ENCODE measurements at regions not wholly inside any gene's neighbourhood (a gene's known extent, or its start where the extent isn't known, plus 50 kb on each side); places are given as distances from the start of the nearest gene placed in this dataset.
"Not testable (repeated sequence)": the region's sequence is repeated elsewhere in the genome, so short reads cannot be mapped to it uniquely, and the experiment has no call there.

DNA sequence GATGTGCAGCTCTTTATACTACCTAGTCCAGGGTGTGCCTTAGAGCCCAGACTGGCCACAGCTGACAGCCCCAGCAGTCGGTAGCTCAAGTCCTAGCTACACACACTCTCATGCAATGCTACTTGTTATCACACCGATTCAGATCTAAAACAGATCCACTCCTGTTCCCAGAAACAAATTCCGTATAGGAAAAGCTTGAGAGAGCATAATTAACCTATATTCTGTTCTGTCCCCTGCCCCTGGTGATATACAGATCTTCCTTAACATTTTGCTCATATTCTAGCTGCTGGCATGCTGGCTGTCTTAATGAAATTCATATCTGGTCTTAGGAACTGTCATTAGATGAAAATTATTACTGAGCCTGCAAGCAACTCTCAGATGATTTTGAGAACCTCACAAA, 204.3 kb downstream of the SOX2 start:
- Histone ChIP-seq H3K27ac (ENCODE audit: low read depth, low read length) (no peak overlapping the region), H3K79me2 (ENCODE audit: control insufficient read depth, insufficient read depth, low read length, unreplicated experiment) (no peaks in the 10 kb centered on the region), H3K36me3 (ENCODE audit: insufficient read depth, low read length) (no peaks in the 10 kb centered on the region), H2AFZ (ENCODE audit: low read length, unreplicated experiment) (no peak overlapping the region), H3K4me3 (ENCODE audit: low read depth, low read length) (no peak overlapping the region), H3K27me3 (ENCODE audit: insufficient read depth, low read length) (no peaks in the 10 kb centered on the region), H3K4me1 (ENCODE audit: control insufficient read depth, insufficient read depth, low read length, unreplicated experiment) (no peaks in the 10 kb centered on the region)

DNA sequence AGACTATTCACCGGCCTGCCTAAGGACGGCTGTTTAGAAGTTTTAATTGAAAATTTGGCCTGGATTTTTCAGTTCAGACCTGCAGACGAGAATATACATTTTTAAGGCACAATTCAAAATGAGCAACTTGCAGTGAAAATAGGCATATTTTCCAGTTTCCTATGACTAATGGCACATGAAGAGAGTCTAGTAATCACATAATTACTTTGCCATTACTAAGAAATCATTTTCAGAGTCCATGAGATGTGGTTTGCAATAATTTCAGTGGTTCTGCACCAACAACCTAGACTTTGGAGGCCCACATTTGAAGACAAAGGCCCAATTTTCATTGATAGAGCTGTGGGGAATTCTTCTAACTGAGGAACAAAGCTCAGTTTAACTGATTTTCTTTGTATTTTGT, 205.3 kb downstream of the SOX2 start:
- Histone ChIP-seq H3K36me3 (ENCODE audit: insufficient read depth, low read length) (no peaks in the 10 kb centered on the region), H3K27me3 (ENCODE audit: insufficient read depth, low read length) (no peaks in the 10 kb centered on the region), H2AFZ (ENCODE audit: low read length, unreplicated experiment) (no peak overlapping the region), H3K27ac (ENCODE audit: low read depth, low read length) (no peak overlapping the region), H3K79me2 (ENCODE audit: control insufficient read depth, insufficient read depth, low read length, unreplicated experiment) (no peaks in the 10 kb centered on the region), H3K4me1 (ENCODE audit: control insufficient read depth, insufficient read depth, low read length, unreplicated experiment) (no peaks in the 10 kb centered on the region), H3K4me3 (ENCODE audit: low read depth, low read length) (no peak overlapping the region)

DNA sequence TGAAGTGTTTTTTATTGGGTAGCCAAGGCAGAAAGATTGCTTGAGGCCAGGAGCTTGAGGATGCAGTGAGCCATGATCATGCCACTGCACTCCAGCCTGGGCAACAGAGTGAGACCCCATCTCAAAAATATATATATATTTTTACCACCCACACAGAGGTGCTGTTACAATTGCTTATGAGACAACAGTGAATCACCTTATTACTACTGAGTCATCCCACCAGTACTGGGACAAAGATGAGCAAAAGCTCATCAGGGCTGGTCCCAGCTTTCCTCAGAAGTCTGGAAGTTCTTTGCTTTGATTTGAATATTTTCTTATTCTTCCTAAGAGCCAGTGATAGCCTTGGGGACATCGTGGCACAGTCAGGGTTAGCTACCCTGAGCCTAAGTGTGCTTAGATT, 207.7 kb downstream of the SOX2 start:
- Histone ChIP-seq H3K36me3 (ENCODE audit: insufficient read depth, low read length) (no peaks in the 10 kb centered on the region), H2AFZ (ENCODE audit: low read length, unreplicated experiment) (no peak overlapping the region), H3K4me3 (ENCODE audit: low read depth, low read length) (no peak overlapping the region), H3K27ac (ENCODE audit: low read depth, low read length) (no peak overlapping the region), H3K27me3 (ENCODE audit: insufficient read depth, low read length) (no peaks in the 10 kb centered on the region), H3K79me2 (ENCODE audit: control insufficient read depth, insufficient read depth, low read length, unreplicated experiment) (no peaks in the 10 kb centered on the region), H3K4me1 (ENCODE audit: control insufficient read depth, insufficient read depth, low read length, unreplicated experiment) (no peaks in the 10 kb centered on the region)

DNA sequence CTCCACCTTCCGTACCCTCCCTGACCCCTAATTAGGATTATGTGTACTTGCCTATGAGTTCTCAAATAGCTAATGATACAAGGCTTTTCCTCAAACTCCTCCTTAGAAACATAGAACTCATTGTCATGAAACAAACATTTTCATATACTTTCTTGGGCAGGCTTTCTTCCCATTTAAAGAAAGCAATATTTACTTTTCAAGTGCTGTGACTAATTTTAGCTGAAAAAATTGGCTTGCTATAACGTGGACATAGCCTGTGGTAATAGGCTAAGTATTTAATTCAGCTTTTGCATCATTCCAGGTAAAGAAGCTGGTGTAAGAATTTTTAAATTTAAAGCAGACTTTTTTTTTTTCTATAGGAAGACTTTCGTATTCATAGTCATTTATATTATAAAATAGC, 208.7 kb downstream of the SOX2 start:
- H2AFZ ChIP-seq (ENCODE audit: low read length, unreplicated experiment): no peak overlapping the region
- H3K4me1 ChIP-seq (ENCODE audit: control insufficient read depth, insufficient read depth, low read length, unreplicated experiment): no peaks in the 10 kb centered on the region
- no peak overlapping the region for H3K27ac ChIP-seq (ENCODE audit: low read depth, low read length)
- H3K4me3 ChIP-seq (ENCODE audit: low read depth, low read length): no peak overlapping the region
- H3K79me2 ChIP-seq (ENCODE audit: control insufficient read depth, insufficient read depth, low read length, unreplicated experiment): no peaks in the 10 kb centered on the region
- H3K36me3 ChIP-seq (ENCODE audit: insufficient read depth, low read length): no peaks in the 10 kb centered on the region
- H3K27me3 ChIP-seq (ENCODE audit: insufficient read depth, low read length): no peaks in the 10 kb centered on the region

DNA sequence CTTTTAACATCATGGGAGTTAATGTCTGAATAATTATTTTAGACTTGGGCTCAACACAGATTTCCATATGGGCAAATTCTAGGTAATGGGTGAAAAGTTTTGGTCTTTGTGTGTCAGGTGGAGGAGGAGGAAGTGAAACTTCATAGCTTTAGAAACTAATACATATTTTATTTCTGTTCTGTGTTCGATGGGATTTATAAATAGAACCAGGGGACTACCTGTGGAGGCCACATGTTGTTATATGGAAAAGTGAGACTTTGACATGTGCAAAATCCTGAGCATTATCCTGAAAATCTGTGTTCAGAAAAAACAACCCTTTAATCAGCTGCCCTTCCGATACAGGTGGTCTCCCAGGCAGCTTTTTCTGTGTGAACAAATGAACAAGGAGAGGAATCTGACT, 209.5 kb downstream of the SOX2 start:
- Histone ChIP-seq H2AFZ (ENCODE audit: low read length, unreplicated experiment) (no peak overlapping the region), H3K36me3 (ENCODE audit: insufficient read depth, low read length) (no peaks in the 10 kb centered on the region), H3K4me1 (ENCODE audit: control insufficient read depth, insufficient read depth, low read length, unreplicated experiment) (no peaks in the 10 kb centered on the region), H3K4me3 (ENCODE audit: low read depth, low read length) (no peak overlapping the region), H3K79me2 (ENCODE audit: control insufficient read depth, insufficient read depth, low read length, unreplicated experiment) (no peaks in the 10 kb centered on the region), H3K27ac (ENCODE audit: low read depth, low read length) (no peak overlapping the region), H3K27me3 (ENCODE audit: insufficient read depth, low read length) (no peaks in the 10 kb centered on the region)

DNA sequence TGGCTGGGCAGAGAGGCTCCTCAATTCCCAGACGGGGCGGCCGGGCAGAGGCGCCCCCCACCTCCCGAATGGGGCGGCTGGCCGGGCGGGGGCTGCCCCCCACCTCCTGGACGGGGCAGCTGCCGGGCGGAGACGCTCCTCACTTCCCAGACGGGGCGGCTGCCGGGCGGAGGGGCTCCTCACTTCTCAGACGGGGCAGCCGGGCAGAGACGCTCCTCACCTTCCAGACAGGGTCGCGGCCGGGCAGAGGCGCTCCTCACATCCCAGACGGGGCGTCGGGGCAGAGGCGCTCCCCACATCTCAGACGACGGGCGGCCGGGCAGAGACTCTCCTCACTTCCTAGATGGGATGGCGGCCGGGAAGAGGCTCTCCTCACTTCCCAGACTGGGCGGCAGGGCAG, 214.1 kb downstream of the SOX2 start:
- H3K4me1 ChIP-seq (ENCODE audit: control insufficient read depth, insufficient read depth, low read length, unreplicated experiment); H2AFZ ChIP-seq (ENCODE audit: low read length, unreplicated experiment): not testable (repeated sequence)

DNA sequence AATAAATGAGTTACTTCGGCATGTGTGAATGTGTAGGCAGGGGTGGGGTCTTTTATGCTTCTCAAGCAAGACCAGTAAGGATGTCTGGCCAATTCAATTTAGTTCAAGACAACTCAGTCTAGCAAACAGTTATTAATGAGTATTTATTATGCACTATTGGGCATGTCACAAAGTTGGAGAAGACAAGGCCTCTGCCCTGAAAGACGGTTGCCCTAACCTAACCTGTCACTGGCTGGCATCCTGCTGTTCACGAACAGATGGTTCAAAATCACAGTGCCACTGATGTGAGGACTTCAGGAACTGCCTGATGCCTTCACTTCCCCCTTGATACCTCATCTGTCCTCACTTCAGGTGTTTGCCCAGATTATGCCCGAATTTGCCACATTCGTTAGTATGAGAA, 217.8 kb downstream of the SOX2 start:
- H2AFZ ChIP-seq (ENCODE audit: low read length, unreplicated experiment): no peak overlapping the region
- no peaks in the 10 kb centered on the region for H3K36me3 ChIP-seq (ENCODE audit: insufficient read depth, low read length)
- H3K27me3 ChIP-seq (ENCODE audit: insufficient read depth, low read length): no peaks in the 10 kb centered on the region
- H3K4me3 ChIP-seq (ENCODE audit: low read depth, low read length): no peak overlapping the region
- H3K79me2 ChIP-seq (ENCODE audit: control insufficient read depth, insufficient read depth, low read length, unreplicated experiment): no peaks in the 10 kb centered on the region
- H3K4me1 ChIP-seq (ENCODE audit: control insufficient read depth, insufficient read depth, low read length, unreplicated experiment): no peaks in the 10 kb centered on the region
- H3K27ac ChIP-seq (ENCODE audit: low read depth, low read length): no peak overlapping the region

More for the DNA sequence above, 214.1 kb downstream of the SOX2 start:
- not testable (repeated sequence) for H3K4me3 ChIP-seq (ENCODE audit: low read depth, low read length); H3K27ac ChIP-seq (ENCODE audit: low read depth, low read length); H3K79me2 ChIP-seq (ENCODE audit: control insufficient read depth, insufficient read depth, low read length, unreplicated experiment); H3K36me3 ChIP-seq (ENCODE audit: insufficient read depth, low read length); H3K27me3 ChIP-seq (ENCODE audit: insufficient read depth, low read length)

DNA sequence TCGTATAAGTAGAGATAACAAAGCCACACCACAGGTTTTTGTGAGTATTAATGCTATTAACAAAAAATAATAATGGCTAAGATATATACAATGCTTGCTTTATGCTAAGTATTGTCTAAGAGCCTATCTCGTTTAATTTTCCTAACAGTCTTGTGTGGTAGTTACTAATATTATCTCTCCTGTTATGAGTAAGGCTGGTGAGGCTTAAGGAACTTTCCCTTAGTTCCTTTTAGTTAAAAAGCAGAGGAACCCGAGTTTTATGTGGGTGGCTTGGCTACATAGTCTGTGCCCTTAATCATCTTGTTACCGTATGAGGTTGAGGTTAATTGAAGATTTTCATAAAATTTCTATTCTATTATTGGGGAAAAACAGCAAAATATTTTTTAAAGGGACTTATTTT, 218.4 kb downstream of the SOX2 start:
- H3K79me2 ChIP-seq (ENCODE audit: control insufficient read depth, insufficient read depth, low read length, unreplicated experiment): no peaks in the 10 kb centered on the region
- H3K36me3 ChIP-seq (ENCODE audit: insufficient read depth, low read length): no peaks in the 10 kb centered on the region
- no peak overlapping the region for H2AFZ ChIP-seq (ENCODE audit: low read length, unreplicated experiment)
- no peak overlapping the region for H3K27ac ChIP-seq (ENCODE audit: low read depth, low read length)
- no peaks in the 10 kb centered on the region for H3K4me1 ChIP-seq (ENCODE audit: control insufficient read depth, insufficient read depth, low read length, unreplicated experiment)
- no peak overlapping the region for H3K4me3 ChIP-seq (ENCODE audit: low read depth, low read length)
- no peaks in the 10 kb centered on the region for H3K27me3 ChIP-seq (ENCODE audit: insufficient read depth, low read length)

DNA sequence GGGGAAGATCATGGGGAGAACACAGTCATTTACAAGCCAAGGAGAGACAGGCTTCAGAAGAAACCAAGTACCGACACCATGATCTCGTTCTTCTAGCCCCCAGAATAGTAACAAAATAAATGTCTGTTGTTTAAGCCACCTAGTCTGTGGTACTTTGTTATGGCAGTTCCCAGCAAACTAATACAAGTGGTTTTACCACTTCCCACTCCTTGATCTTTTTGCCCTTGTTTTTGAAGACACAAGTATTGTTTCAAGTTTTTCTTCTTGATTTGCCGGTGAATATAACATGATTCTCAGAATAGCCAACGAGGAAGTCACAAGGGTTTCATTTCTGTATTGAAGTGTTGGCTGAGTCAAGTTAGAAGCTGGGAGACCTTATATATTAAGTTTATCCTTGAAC, 220.3 kb downstream of the SOX2 start:
- H3K27me3 ChIP-seq (ENCODE audit: insufficient read depth, low read length): no peaks in the 10 kb centered on the region
- H2AFZ ChIP-seq (ENCODE audit: low read length, unreplicated experiment): no peak overlapping the region
- no peak overlapping the region for H3K4me3 ChIP-seq (ENCODE audit: low read depth, low read length)
- H3K79me2 ChIP-seq (ENCODE audit: control insufficient read depth, insufficient read depth, low read length, unreplicated experiment): no peaks in the 10 kb centered on the region
- no peaks in the 10 kb centered on the region for H3K36me3 ChIP-seq (ENCODE audit: insufficient read depth, low read length)
- no peak overlapping the region for H3K27ac ChIP-seq (ENCODE audit: low read depth, low read length)
- no peaks in the 10 kb centered on the region for H3K4me1 ChIP-seq (ENCODE audit: control insufficient read depth, insufficient read depth, low read length, unreplicated experiment)

DNA sequence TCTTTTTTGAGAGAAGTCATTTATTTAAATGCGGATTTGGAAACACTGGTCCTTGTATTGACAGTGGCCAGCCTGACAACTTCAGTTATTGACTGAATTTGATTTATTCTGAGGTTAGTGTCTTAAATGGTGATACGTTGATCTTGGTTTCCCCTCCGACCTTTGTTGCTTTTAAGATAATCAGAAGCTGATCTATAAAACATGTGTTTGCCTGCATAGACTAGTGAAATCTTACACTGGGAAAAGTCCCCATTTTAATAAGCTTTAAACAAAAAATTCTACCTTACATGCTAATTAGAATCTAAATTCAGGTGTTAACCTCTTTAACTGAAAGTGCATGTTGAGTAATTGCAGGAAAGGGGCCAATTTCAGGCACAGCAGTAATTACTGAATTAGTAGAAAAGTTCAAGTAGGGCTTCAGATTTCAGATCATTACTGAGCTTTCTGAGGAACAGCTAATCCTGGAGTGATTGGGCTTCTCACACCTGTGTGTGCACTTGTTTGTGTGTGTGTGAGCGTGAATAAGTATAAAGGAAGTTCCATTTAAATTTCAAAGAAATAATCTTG, 221.4 kb downstream of the SOX2 start:
- Histone ChIP-seq H3K79me2 (ENCODE audit: control insufficient read depth, insufficient read depth, low read length, unreplicated experiment) (no peaks in the 10 kb centered on the region), H2AFZ (ENCODE audit: low read length, unreplicated experiment) (no peak overlapping the region), H3K36me3 (ENCODE audit: insufficient read depth, low read length) (no peaks in the 10 kb centered on the region), H3K27ac (ENCODE audit: low read depth, low read length) (no peak overlapping the region), H3K4me3 (ENCODE audit: low read depth, low read length) (no peak overlapping the region), H3K4me1 (ENCODE audit: control insufficient read depth, insufficient read depth, low read length, unreplicated experiment) (no peaks in the 10 kb centered on the region), H3K27me3 (ENCODE audit: insufficient read depth, low read length) (no peaks in the 10 kb centered on the region)

DNA sequence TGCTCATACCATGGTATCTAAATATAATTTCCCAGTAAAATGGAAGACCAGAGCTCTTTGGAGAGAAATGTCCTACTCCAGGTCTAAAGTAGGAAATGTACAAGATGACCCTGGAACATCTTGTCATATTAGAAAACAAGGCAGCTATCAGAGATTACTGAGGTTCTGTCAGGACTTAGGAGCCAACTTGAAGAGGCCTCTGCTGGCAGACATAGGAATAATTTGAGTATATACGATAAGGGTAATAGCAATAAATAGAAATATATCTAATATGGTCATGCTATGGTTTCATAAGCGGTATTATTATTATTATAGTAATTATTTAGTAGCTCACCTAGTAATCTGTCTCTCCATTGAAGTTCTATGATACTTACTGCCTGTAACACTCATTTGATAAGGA, 224.2 kb downstream of the SOX2 start:
- H3K36me3 ChIP-seq (ENCODE audit: insufficient read depth, low read length): no peaks in the 10 kb centered on the region

More for the DNA sequence above, 224.2 kb downstream of the SOX2 start:
- no peak overlapping the region for H2AFZ ChIP-seq (ENCODE audit: low read length, unreplicated experiment)
- H3K27ac ChIP-seq (ENCODE audit: low read depth, low read length): no peak overlapping the region
- no peak overlapping the region for H3K4me3 ChIP-seq (ENCODE audit: low read depth, low read length)
- H3K79me2 ChIP-seq (ENCODE audit: control insufficient read depth, insufficient read depth, low read length, unreplicated experiment): no peaks in the 10 kb centered on the region
- no peaks in the 10 kb centered on the region for H3K4me1 ChIP-seq (ENCODE audit: control insufficient read depth, insufficient read depth, low read length, unreplicated experiment)
- no peaks in the 10 kb centered on the region for H3K27me3 ChIP-seq (ENCODE audit: insufficient read depth, low read length)
